H1 (cell line): ENCODE measurements at regions not wholly inside any gene's neighbourhood (a gene's known extent, or its start where the extent isn't known, plus 50 kb on each side); places are given as distances from the start of the nearest gene placed in this dataset.

Source experiments
- BRCA1 ChIP-seq: IDR thresholded peaks from 2 replicates; pipeline ENCODE4 v1.6.1; 2012; ENCODE audit warnings: low read depth, low read length, improper control_type of control experiment
- CEBPB ChIP-seq: IDR thresholded peaks from 2 replicates; pipeline ENCODE4 v1.6.1; 2012; ENCODE audit warnings: low read depth, low read length
- EP300 ChIP-seq, 2 experiments: IDR thresholded peaks; 1 replicate in 1 of 2; 2 replicates in 1 of 2; pipeline ENCODE4 v1.6.1; 2011 to 2012; ENCODE audit warnings: low read depth in 2 of 2, low read length in 2 of 2, mild to moderate bottlenecking in 2 of 2, borderline replicate concordance in 1 of 2, inconsistent platforms in 1 of 2, moderate library complexity in 1 of 2
- EZH2 ChIP-seq: fragments of 200-600 bp; sonication (generic); IDR thresholded peaks from 2 replicates; pipeline ENCODE4 v1.7.1; 2012; ENCODE audit warnings: low read depth, mild to moderate bottlenecking, moderate library complexity, low read length, inconsistent platforms; ENCODE audit not compliant: severe bottlenecking
- JUN ChIP-seq: IDR thresholded peaks from 2 replicates; pipeline ENCODE4 v1.6.1; 2011; ENCODE audit warnings: low read depth, mild to moderate bottlenecking, improper control_type of control experiment, low read length
- JUND ChIP-seq: IDR thresholded peaks from 2 replicates; pipeline ENCODE4 v1.6.1; 2011; ENCODE audit warnings: mild to moderate bottlenecking, improper control_type of control experiment, low read length
- POLR2A ChIP-seq, 2 experiments: IDR thresholded peaks; 1 replicate in 1 of 2; 2 replicates in 1 of 2; pipeline ENCODE4 v1.6.1; 2011; ENCODE audit warnings: low read depth in 2 of 2, low read length in 2 of 2, mild to moderate bottlenecking in 2 of 2; ENCODE audit errors: control extremely low read depth in 1 of 2
- SIX5 ChIP-seq: IDR thresholded peaks from 2 replicates; pipeline ENCODE4 v1.6.1; 2011; ENCODE audit warnings: mild to moderate bottlenecking, low read depth, low read length
- SRF ChIP-seq: IDR thresholded peaks from 2 replicates; pipeline ENCODE4 v1.6.1; 2011; ENCODE audit warnings: mild to moderate bottlenecking, low read depth, low read length, moderate library complexity
- TAF7 ChIP-seq: optimal IDR thresholded peaks from 2 replicates; pipeline ENCODE3; 2011; ENCODE audit warnings: low read depth, mild to moderate bottlenecking, inconsistent platforms, low read length, moderate library complexity, borderline replicate concordance
- TF ChIP-seq, protein P1 (sequence below), 3 experiments: IDR thresholded peaks; 1 replicate in 2 of 3; 2 replicates in 1 of 3; pipeline versions ENCODE4 v1.5.1 to v1.6.1; 2011; ENCODE audit warnings: low read length in 3 of 3, mild to moderate bottlenecking in 3 of 3, inconsistent platforms in 2 of 3, low read depth in 1 of 3, moderate library complexity in 1 of 3; ENCODE audit not compliant: insufficient read depth in 1 of 3; ENCODE audit errors: control extremely low read depth in 1 of 3

DNA sequence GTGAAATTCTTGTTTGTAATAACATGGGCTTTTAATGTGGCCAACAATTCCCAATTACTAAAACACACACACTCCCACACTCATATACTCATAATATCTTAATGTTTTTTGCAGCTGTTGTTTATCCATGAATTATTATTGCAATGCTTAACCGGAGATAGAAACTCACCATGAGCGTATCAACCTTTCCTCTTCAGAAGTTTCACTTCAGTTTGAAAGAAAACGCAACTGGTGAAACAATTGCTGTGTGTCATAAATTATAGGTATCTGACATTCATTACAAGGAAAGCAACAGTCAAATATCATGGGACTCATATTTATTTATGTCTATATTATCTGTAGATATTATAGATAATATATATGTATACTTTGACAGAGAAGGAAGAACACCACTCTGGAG lies 104.1 kb downstream of the HDGFL1 start:
- TF ChIP-seq, protein P1, sequence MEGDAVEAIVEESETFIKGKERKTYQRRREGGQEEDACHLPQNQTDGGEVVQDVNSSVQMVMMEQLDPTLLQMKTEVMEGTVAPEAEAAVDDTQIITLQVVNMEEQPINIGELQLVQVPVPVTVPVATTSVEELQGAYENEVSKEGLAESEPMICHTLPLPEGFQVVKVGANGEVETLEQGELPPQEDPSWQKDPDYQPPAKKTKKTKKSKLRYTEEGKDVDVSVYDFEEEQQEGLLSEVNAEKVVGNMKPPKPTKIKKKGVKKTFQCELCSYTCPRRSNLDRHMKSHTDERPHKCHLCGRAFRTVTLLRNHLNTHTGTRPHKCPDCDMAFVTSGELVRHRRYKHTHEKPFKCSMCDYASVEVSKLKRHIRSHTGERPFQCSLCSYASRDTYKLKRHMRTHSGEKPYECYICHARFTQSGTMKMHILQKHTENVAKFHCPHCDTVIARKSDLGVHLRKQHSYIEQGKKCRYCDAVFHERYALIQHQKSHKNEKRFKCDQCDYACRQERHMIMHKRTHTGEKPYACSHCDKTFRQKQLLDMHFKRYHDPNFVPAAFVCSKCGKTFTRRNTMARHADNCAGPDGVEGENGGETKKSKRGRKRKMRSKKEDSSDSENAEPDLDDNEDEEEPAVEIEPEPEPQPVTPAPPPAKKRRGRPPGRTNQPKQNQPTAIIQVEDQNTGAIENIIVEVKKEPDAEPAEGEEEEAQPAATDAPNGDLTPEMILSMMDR (IDR thresholded peaks at IDR 0.05; ENCODE audit: control extremely low read depth in 1 of 3, insufficient read depth in 1 of 3, low read depth in 1 of 3, low read length in 3 of 3) = no peak
- no peak for TF ChIP-seq JUND
- TF ChIP-seq EZH2 = no peak
- TF ChIP-seq EP300 (IDR thresholded peaks at IDR 0.05; ENCODE audit: borderline replicate concordance in 1 of 2, low read depth in 2 of 2, low read length in 2 of 2) = no peak
- TF ChIP-seq POLR2A (IDR thresholded peaks at IDR 0.05; ENCODE audit: control extremely low read depth in 1 of 2, low read depth in 2 of 2, low read length in 2 of 2) = no peak
- TF ChIP-seq BRCA1 = no peak
- TF ChIP-seq TAF7 = no peak
- TF ChIP-seq SIX5 = no peak
- TF ChIP-seq JUN = no peak
- no peak for TF ChIP-seq CEBPB
- TF ChIP-seq SRF = no peak
